ENCODE measurements at regions not wholly inside any gene's neighbourhood (a gene's known extent, or its start where the extent isn't known, plus 50 kb on each side); places are given as distances from the start of the nearest gene placed in this dataset.

GRCh38 chr5:21165344-21165743 lies 1177.3 kb upstream of the CDH18 start:
- H3K4me3 ChIP-seq (ENCODE audit: low read depth in 1 of 2, low read length in 1 of 2) = no peak overlapping the region
- no peaks in the 10 kb centered on the region for H3K27me3 ChIP-seq
- H3K9me3 ChIP-seq = no peaks in the 10 kb centered on the region
- H3K36me3 ChIP-seq = no peaks in the 10 kb centered on the region
- H3K27ac ChIP-seq = no peak overlapping the region
- TF ChIP-seq CTCF (IDR thresholded peaks at IDR 0.05) = no peak
- H3K4me1 ChIP-seq (ENCODE audit: control insufficient read depth in 1 of 2, insufficient read depth in 1 of 2, low read depth in 1 of 2, low read length in 1 of 2) = no peaks in the 10 kb centered on the region

- TF ChIP-seq CTCF (IDR thresholded peaks at IDR 0.05) = no peak
- Histone ChIP-seq H3K27ac (no peak overlapping the region), H3K4me3 (ENCODE audit: low read depth in 1 of 2, low read length in 1 of 2) (no peak overlapping the region), H3K36me3 (no peaks in the 10 kb centered on the region), H3K4me1 (ENCODE audit: control insufficient read depth in 1 of 2, insufficient read depth in 1 of 2, low read depth in 1 of 2, low read length in 1 of 2) (no peaks in the 10 kb centered on the region), H3K27me3 (no peaks in the 10 kb centered on the region), H3K9me3 (no peaks in the 10 kb centered on the region)
Measured at GRCh38 chr5:21164425-21164824, 1176.4 kb upstream of the CDH18 start.

- no peak overlapping the region for H3K27ac ChIP-seq
- H3K27me3 ChIP-seq = no peaks in the 10 kb centered on the region
- no peak for TF ChIP-seq CTCF (IDR thresholded peaks at IDR 0.05)
- no peaks in the 10 kb centered on the region for H3K36me3 ChIP-seq
- no peaks in the 10 kb centered on the region for H3K4me1 ChIP-seq (ENCODE audit: control insufficient read depth in 1 of 2, insufficient read depth in 1 of 2, low read depth in 1 of 2, low read length in 1 of 2)
- H3K4me3 ChIP-seq (ENCODE audit: low read depth in 1 of 2, low read length in 1 of 2) = no peak overlapping the region
- no peaks in the 10 kb centered on the region for H3K9me3 ChIP-seq
Measured at GRCh38 chr5:21159510-21160059, 1171.6 kb upstream of the CDH18 start.

- Histone ChIP-seq H3K36me3 (no peaks in the 10 kb centered on the region), H3K4me3 (ENCODE audit: low read depth in 1 of 2, low read length in 1 of 2) (no peak overlapping the region), H3K4me1 (ENCODE audit: control insufficient read depth in 1 of 2, insufficient read depth in 1 of 2, low read depth in 1 of 2, low read length in 1 of 2) (no peaks in the 10 kb centered on the region), H3K9me3 (no peaks in the 10 kb centered on the region), H3K27me3 (no peaks in the 10 kb centered on the region), H3K27ac (no peak overlapping the region)
- TF ChIP-seq CTCF (IDR thresholded peaks at IDR 0.05) = no peak
Measured at GRCh38 chr5:21154526-21154925, 1166.5 kb upstream of the CDH18 start.

GRCh38 chr5:21152611-21153010 lies 1164.6 kb upstream of the CDH18 start:
- H3K27ac ChIP-seq = no peak overlapping the region
- no peak overlapping the region for H3K4me3 ChIP-seq (ENCODE audit: low read depth in 1 of 2, low read length in 1 of 2)
- TF ChIP-seq CTCF (IDR thresholded peaks at IDR 0.05) = no peak

GRCh38 chr5:21145376-21145775 lies 1157.4 kb upstream of the CDH18 start:
- Histone ChIP-seq H3K4me3 (ENCODE audit: low read depth in 1 of 2, low read length in 1 of 2) (no peak overlapping the region), H3K4me1 (ENCODE audit: control insufficient read depth in 1 of 2, insufficient read depth in 1 of 2, low read depth in 1 of 2, low read length in 1 of 2) (no peaks in the 10 kb centered on the region)

More at GRCh38 chr5:21152611-21153010, 1164.6 kb upstream of the CDH18 start:
- Histone ChIP-seq H3K4me1 (ENCODE audit: control insufficient read depth in 1 of 2, insufficient read depth in 1 of 2, low read depth in 1 of 2, low read length in 1 of 2) (no peaks in the 10 kb centered on the region), H3K9me3 (no peaks in the 10 kb centered on the region), H3K36me3 (no peaks in the 10 kb centered on the region), H3K27me3 (no peaks in the 10 kb centered on the region)

More at GRCh38 chr5:21145376-21145775, 1157.4 kb upstream of the CDH18 start:
- Histone ChIP-seq H3K36me3 (no peaks in the 10 kb centered on the region), H3K9me3 (peaks cover 5% of the 10 kb centered on the region), H3K27me3 (no peaks in the 10 kb centered on the region), H3K27ac (no peak overlapping the region)
- TF ChIP-seq CTCF (IDR thresholded peaks at IDR 0.05) = no peak
